ENCODE measurements at regions not wholly inside any gene's neighbourhood (a gene's known extent, or its start where the extent isn't known, plus 50 kb on each side); places are given as distances from the start of the nearest gene placed in this dataset.

- TF ChIP-seq EZH2 (IDR thresholded peaks at IDR 0.05; ENCODE audit: borderline replicate concordance, control insufficient read depth, low read depth, low read length), result no peak
- TF ChIP-seq GATAD2B (conservative IDR thresholded peaks at IDR 0.05; ENCODE audit: low read depth), result no peak
- no peak for TF ChIP-seq SUZ12 (IDR thresholded peaks at IDR 0.05; ENCODE audit: unreplicated experiment)
- no peak for TF ChIP-seq MLLT1 (IDR thresholded peaks at IDR 0.05)
- TF ChIP-seq E4F1 (IDR thresholded peaks at IDR 0.05; ENCODE audit: borderline replicate concordance, partially characterized antibody), result no peak
- no peak for TF ChIP-seq CTCF (IDR thresholded peaks at IDR 0.05 in 2 of 3, conservative IDR thresholded peaks at IDR 0.05 in 1 of 3; ENCODE audit: control insufficient read depth in 2 of 3, extremely low read depth in 1 of 3, insufficient read depth in 1 of 3, low read depth in 3 of 3, low read length in 3 of 3)
- TF ChIP-seq SMC3 (IDR thresholded peaks at IDR 0.05; ENCODE audit: borderline replicate concordance, low read length), result no peak
- no peak for TF ChIP-seq SMAD5 (IDR thresholded peaks at IDR 0.05; ENCODE audit: low read depth)
- no peak for TF ChIP-seq MEF2A (IDR thresholded peaks at IDR 0.05; ENCODE audit: insufficient read depth, low read depth, low read length)
- no peak for TF ChIP-seq HCFC1 (IDR thresholded peaks at IDR 0.05; ENCODE audit: low read length)
Observed at GRCh38 chr13:42418184-42418583, 146.2 kb downstream of the AKAP11 start.
